GM12878 (cell line): ENCODE measurements at regions not wholly inside any gene's neighbourhood (a gene's known extent, or its start where the extent isn't known, plus 50 kb on each side); places are given as distances from the start of the nearest gene placed in this dataset.

ENCODE experiments used
- ATF7 ChIP-seq: fragments of 450-650 bp; IDR thresholded peaks from 2 replicates; pipeline ENCODE4 v1.6.1; 2016; ENCODE audit warnings: low read depth, mild to moderate bottlenecking
- BACH1 ChIP-seq: fragments of 450-650 bp; IDR thresholded peaks from 2 replicates; pipeline ENCODE4 v1.6.1; 2017; ENCODE audit warnings: mild to moderate bottlenecking, borderline replicate concordance
- CBFB ChIP-seq: IDR thresholded peaks from 2 replicates; pipeline ENCODE4 v1.6.1; 2016; ENCODE audit warnings: antibody characterized with exemption, low read depth
- CEBPB ChIP-seq, 2 experiments: fragments of 150-350 bp in 1 of 2; IDR thresholded peaks; 2 replicates each; pipeline ENCODE4 v1.6.1; 2012 to 2014; ENCODE audit warnings: low read depth in 2 of 2, low read length in 2 of 2, borderline replicate concordance in 1 of 2, inconsistent platforms in 1 of 2
- DPF2 ChIP-seq: fragments of 450-650 bp; IDR thresholded peaks from 2 replicates; pipeline ENCODE4 v1.6.1; 2017; ENCODE audit warnings: mild to moderate bottlenecking
- EP300 ChIP-seq, 2 experiments: fragments of 150-350 bp in 1 of 2; IDR thresholded peaks; 2 replicates each; pipeline ENCODE4 v1.6.1; 2011 to 2012; ENCODE audit warnings: low read depth in 2 of 2, low read length in 2 of 2, borderline replicate concordance in 1 of 2, improper control_type of control experiment in 1 of 2, inconsistent platforms in 1 of 2; ENCODE audit not compliant: control insufficient read depth in 1 of 2
- ESRRA ChIP-seq: IDR thresholded peaks from 2 replicates; pipeline ENCODE4 v1.6.1; 2012; ENCODE audit warnings: mild to moderate bottlenecking, low read length, improper control_type of control experiment
- FOS ChIP-seq: IDR thresholded peaks from 3 replicates; pipeline ENCODE4 v1.6.1; 2011; ENCODE audit warnings: borderline replicate concordance; ENCODE audit not compliant: insufficient read length; ENCODE audit errors: extremely low read depth
- GABPA ChIP-seq: IDR thresholded peaks from 2 replicates; pipeline ENCODE4 v1.6.1; 2014; ENCODE audit warnings: antibody characterized with exemption, low read depth, mild to moderate bottlenecking, inconsistent platforms
- GATAD2B ChIP-seq: fragments of 450-650 bp; conservative IDR thresholded peaks from 2 replicates; pipeline ENCODE4 v1.6.1; 2017; ENCODE audit warnings: low read depth, mild to moderate bottlenecking, moderate library complexity
- LARP7 ChIP-seq: fragments of 450-650 bp; IDR thresholded peaks from 2 replicates; pipeline ENCODE4 v1.6.1; 2017; ENCODE audit warnings: mild to moderate bottlenecking
- MEF2B ChIP-seq: fragments of 450-650 bp; IDR thresholded peaks from 2 replicates; pipeline ENCODE4 v1.6.1; 2018; ENCODE audit warnings: mild to moderate bottlenecking, moderate library complexity; ENCODE audit not compliant: partially characterized antibody, poor library complexity, severe bottlenecking
- MTA2 ChIP-seq: fragments of 450-650 bp; IDR thresholded peaks from 2 replicates; pipeline ENCODE4 v1.6.1; 2016; ENCODE audit warnings: low read depth, mild to moderate bottlenecking, moderate library complexity
- MXI1 ChIP-seq: fragments of 150-350 bp; IDR thresholded peaks from 2 replicates; pipeline ENCODE4 v1.6.1; 2011; ENCODE audit warnings: low read depth, mild to moderate bottlenecking, inconsistent platforms, low read length, improper control_type of control experiment
- NR2F1 ChIP-seq: fragments of 450-650 bp; conservative IDR thresholded peaks from 2 replicates; pipeline ENCODE4 v1.6.1; 2017; ENCODE audit warnings: mild to moderate bottlenecking
- PAX8 ChIP-seq: fragments of 450-650 bp; IDR thresholded peaks from 2 replicates; pipeline ENCODE4 v1.6.1; 2017; ENCODE audit warnings: mild to moderate bottlenecking, moderate library complexity
- POLR2A ChIP-seq: IDR thresholded peaks from 2 replicates; pipeline ENCODE4 v1.6.1; 2011; ENCODE audit warnings: low read depth, mild to moderate bottlenecking, low read length
- POU2F2 ChIP-seq: IDR thresholded peaks from 3 replicates; pipeline ENCODE4 v1.6.1; 2011; ENCODE audit warnings: low read depth, mild to moderate bottlenecking, low read length, borderline replicate concordance
- RELA ChIP-seq: fragments of 450-650 bp; IDR thresholded peaks from 2 replicates; pipeline ENCODE4 v1.8.0; 2014; ENCODE audit warnings: borderline replicate concordance; ENCODE audit not compliant: partially characterized antibody
- SMAD1 ChIP-seq: fragments of 450-650 bp; IDR thresholded peaks from 2 replicates; pipeline ENCODE4 v1.6.1; 2018; ENCODE audit warnings: mild to moderate bottlenecking, low read depth; ENCODE audit not compliant: partially characterized antibody
- SMC3 ChIP-seq: IDR thresholded peaks from 2 replicates; pipeline ENCODE4 v1.6.1; 2011; ENCODE audit warnings: low read length, improper control_type of control experiment, borderline replicate concordance
- STAT3 ChIP-seq: IDR thresholded peaks from 2 replicates; pipeline ENCODE4 v1.6.1; 2011; ENCODE audit warnings: low read depth, low read length, improper control_type of control experiment
- SUZ12 ChIP-seq: fragments of 200-600 bp; sonication (generic); IDR thresholded peaks from one replicate; pipeline ENCODE4 v1.6.1; 2018; ENCODE audit warnings: antibody characterized with exemption, mild to moderate bottlenecking; ENCODE audit not compliant: unreplicated experiment
- TCF3 ChIP-seq: IDR thresholded peaks from 2 replicates; pipeline ENCODE4 v1.6.1; 2012; ENCODE audit warnings: low read depth, mild to moderate bottlenecking, low read length, borderline replicate concordance; ENCODE audit not compliant: insufficient read depth
- ZNF207 ChIP-seq: fragments of 450-650 bp; IDR thresholded peaks from 2 replicates; pipeline ENCODE4 v1.6.1; 2014; ENCODE audit warnings: antibody characterized with exemption, mild to moderate bottlenecking, borderline replicate concordance
- ZNF217 ChIP-seq: fragments of 450-650 bp; IDR thresholded peaks from 2 replicates; pipeline ENCODE4 v1.6.1; 2017; ENCODE audit warnings: antibody characterized with exemption, mild to moderate bottlenecking
- ZNF24 ChIP-seq: fragments of 450-650 bp; IDR thresholded peaks from 2 replicates; pipeline ENCODE4 v1.6.1; 2017; ENCODE audit warnings: antibody characterized with exemption, mild to moderate bottlenecking
- ZNF274 ChIP-seq: IDR thresholded peaks from one replicate; pipeline ENCODE4 v1.8.0; 2011; ENCODE audit not compliant: insufficient read length, insufficient read depth
- ZZZ3 ChIP-seq: IDR thresholded peaks from 2 replicates; pipeline ENCODE4 v1.6.1; 2011; ENCODE audit warnings: low read depth; ENCODE audit not compliant: control insufficient read depth, insufficient read length
- TF ChIP-seq, protein P1 (sequence below): fragments of 150-350 bp; IDR thresholded peaks from 2 replicates; pipeline ENCODE4 v1.6.1; 2014; ENCODE audit warnings: mild to moderate bottlenecking, low read depth, low read length
- TF ChIP-seq, protein P2 (sequence below): fragments of 450-650 bp; IDR thresholded peaks from 2 replicates; pipeline ENCODE4 v1.6.1; 2016; ENCODE audit warnings: mild to moderate bottlenecking

- TF ChIP-seq STAT3 = no peak
- TF ChIP-seq ZNF207 = 0 out of 2 replicates have a peak, but pooled peaks have one; percentile 30
- TF ChIP-seq RELA = no peak
- no peak for TF ChIP-seq ZZZ3
- TF ChIP-seq SUZ12 = no peak
- no peak for TF ChIP-seq PAX8
- TF ChIP-seq MXI1 = peak; percentile 84
- TF ChIP-seq NR2F1 = peak; percentile 86
- TF ChIP-seq CBFB = peak; percentile 65; the same call in 1 of the 2 replicates
- TF ChIP-seq ZNF274 = no peak
- 0 out of 2 replicates have a peak, but pooled peaks have one; percentile 20 for TF ChIP-seq TCF3
- peak; percentile 81 for TF ChIP-seq ATF7
- TF ChIP-seq, protein P1, sequence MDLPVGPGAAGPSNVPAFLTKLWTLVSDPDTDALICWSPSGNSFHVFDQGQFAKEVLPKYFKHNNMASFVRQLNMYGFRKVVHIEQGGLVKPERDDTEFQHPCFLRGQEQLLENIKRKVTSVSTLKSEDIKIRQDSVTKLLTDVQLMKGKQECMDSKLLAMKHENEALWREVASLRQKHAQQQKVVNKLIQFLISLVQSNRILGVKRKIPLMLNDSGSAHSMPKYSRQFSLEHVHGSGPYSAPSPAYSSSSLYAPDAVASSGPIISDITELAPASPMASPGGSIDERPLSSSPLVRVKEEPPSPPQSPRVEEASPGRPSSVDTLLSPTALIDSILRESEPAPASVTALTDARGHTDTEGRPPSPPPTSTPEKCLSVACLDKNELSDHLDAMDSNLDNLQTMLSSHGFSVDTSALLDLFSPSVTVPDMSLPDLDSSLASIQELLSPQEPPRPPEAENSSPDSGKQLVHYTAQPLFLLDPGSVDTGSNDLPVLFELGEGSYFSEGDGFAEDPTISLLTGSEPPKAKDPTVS = no peak
- TF ChIP-seq EP300 (IDR thresholded peaks at IDR 0.05; ENCODE audit: borderline replicate concordance in 1 of 2, control insufficient read depth in 1 of 2, low read depth in 2 of 2, low read length in 2 of 2) = peak; percentile 94 to 96
- peak; percentile 73; the same call in 1 of the 3 replicates for TF ChIP-seq POU2F2
- peak; percentile 94 for TF ChIP-seq DPF2
- TF ChIP-seq ESRRA = no peak
- TF ChIP-seq GABPA = 0 out of 2 replicates have a peak, but pooled peaks have one; percentile 11
- TF ChIP-seq GATAD2B = peak; percentile 89
- peak; percentile 67; the same call in 1 of the 2 replicates for TF ChIP-seq ZNF217
- peak; percentile 100 for TF ChIP-seq MTA2
- TF ChIP-seq CEBPB (IDR thresholded peaks at IDR 0.05; ENCODE audit: borderline replicate concordance in 1 of 2, low read depth in 2 of 2, low read length in 2 of 2) = peak; percentile 35 to 45; a peak in 1 of 4 replicates
- peak; percentile 28; the same call in 1 of the 2 replicates for TF ChIP-seq SMC3
- TF ChIP-seq LARP7 = peak; percentile 64
- TF ChIP-seq POLR2A = no peak
- TF ChIP-seq, protein P2, sequence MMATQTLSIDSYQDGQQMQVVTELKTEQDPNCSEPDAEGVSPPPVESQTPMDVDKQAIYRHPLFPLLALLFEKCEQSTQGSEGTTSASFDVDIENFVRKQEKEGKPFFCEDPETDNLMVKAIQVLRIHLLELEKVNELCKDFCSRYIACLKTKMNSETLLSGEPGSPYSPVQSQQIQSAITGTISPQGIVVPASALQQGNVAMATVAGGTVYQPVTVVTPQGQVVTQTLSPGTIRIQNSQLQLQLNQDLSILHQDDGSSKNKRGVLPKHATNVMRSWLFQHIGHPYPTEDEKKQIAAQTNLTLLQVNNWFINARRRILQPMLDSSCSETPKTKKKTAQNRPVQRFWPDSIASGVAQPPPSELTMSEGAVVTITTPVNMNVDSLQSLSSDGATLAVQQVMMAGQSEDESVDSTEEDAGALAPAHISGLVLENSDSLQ = peak; percentile 63; the same call in 1 of the 2 replicates
- peak; percentile 85; the same call in 1 of the 2 replicates for TF ChIP-seq BACH1
- TF ChIP-seq ZNF24 = peak; percentile 45
- TF ChIP-seq SMAD1 = peak; percentile 77
- peak; percentile 90 for TF ChIP-seq MEF2B
- no peak for TF ChIP-seq FOS
Measured at GRCh38 chr2:8477552-8478470, 204.0 kb upstream of the ID2 start (continued).
